CD4-positive, alpha-beta T cell treated with Interleukin-4 for 1 hour (primary cell): ENCODE measurements at regions not wholly inside any gene's neighbourhood (a gene's known extent, or its start where the extent isn't known, plus 50 kb on each side); places are given as distances from the start of the nearest gene placed in this dataset.
"Not testable (repeated sequence)": the region's sequence is repeated elsewhere in the genome, so short reads cannot be mapped to it uniquely, and the experiment has no call there.

ENCODE experiments used
- DNase-seq, 2 donors: peaks; one replicate each; pipeline ENCODE4 v3.0.0-alpha.2; 2020 to 2022

GRCh38 chr6:168840932-168841331, 399.9 kb downstream of the SMOC2 start:
- not testable (repeated sequence) for DNase-seq

GRCh38 chr6:168840299-168840698, 399.3 kb downstream of the SMOC2 start:
- not testable (repeated sequence) for DNase-seq

- DNase-seq = no peak
Measured at GRCh38 chr6:168838037-168838399, 397.0 kb downstream of the SMOC2 start.

GRCh38 chr6:168837254-168838036, 396.5 kb downstream of the SMOC2 start:
- no peak for DNase-seq

- no peak for DNase-seq
Measured at GRCh38 chr6:168835991-168836390, 395.0 kb downstream of the SMOC2 start.

- DNase-seq = no peak
Measured at GRCh38 chr6:168834801-168835200, 393.8 kb downstream of the SMOC2 start.

GRCh38 chr6:168834042-168834587, 393.1 kb downstream of the SMOC2 start:
- no peak for DNase-seq

- no peak for DNase-seq
Measured at GRCh38 chr6:168828800-168829199, 387.8 kb downstream of the SMOC2 start.

GRCh38 chr6:168828035-168828434, 387.1 kb downstream of the SMOC2 start:
- DNase-seq = no peak

- no peak for DNase-seq
Measured at GRCh38 chr6:168827586-168827871, 386.5 kb downstream of the SMOC2 start.

- DNase-seq = no peak
Measured at GRCh38 chr6:168826726-168827585, 386.0 kb downstream of the SMOC2 start.

GRCh38 chr6:168826078-168826390, 385.1 kb downstream of the SMOC2 start:
- no peak for DNase-seq

- DNase-seq = no peak
Measured at GRCh38 chr6:168825226-168826077, 384.5 kb downstream of the SMOC2 start.

- no peak for DNase-seq
Measured at GRCh38 chr6:168823397-168824212, 382.6 kb downstream of the SMOC2 start.

- DNase-seq = no peak
Measured at GRCh38 chr6:168822376-168822775, 381.4 kb downstream of the SMOC2 start.

GRCh38 chr6:168819546-168819945, 378.6 kb downstream of the SMOC2 start:
- DNase-seq = no peak

- DNase-seq = no peak
Measured at GRCh38 chr6:168817558-168818159, 376.7 kb downstream of the SMOC2 start.

GRCh38 chr6:168815229-168815628, 374.2 kb downstream of the SMOC2 start:
- DNase-seq = no peak

- DNase-seq = no peak
Measured at GRCh38 chr6:168808232-168808631, 367.2 kb downstream of the SMOC2 start.

- DNase-seq = no peak
Measured at GRCh38 chr6:168804331-168804730, 363.3 kb downstream of the SMOC2 start.

- no peak for DNase-seq
Measured at GRCh38 chr6:168803874-168804273, 362.9 kb downstream of the SMOC2 start.

- DNase-seq = no peak
Measured at GRCh38 chr6:168799067-168799466, 358.1 kb downstream of the SMOC2 start.
